PC-9 (cell line): ENCODE measurements at regions not wholly inside any gene's neighbourhood (a gene's known extent, or its start where the extent isn't known, plus 50 kb on each side); places are given as distances from the start of the nearest gene placed in this dataset.
A peak's percentile ranks its signal among the peaks of the same experiment; 100 is the strongest.
"Not testable (repeated sequence)": the region's sequence is repeated elsewhere in the genome, so short reads cannot be mapped to it uniquely, and the experiment has no call there.

Experiments used
- BruUV-seq: library from RNA; stranded (reverse); fragments of 400-500 nt; replicated peaks from 2 replicates; lab custom pipeline; 2021; lab: Mats Ljungman, UMichigan
- CTCF ChIA-PET: fragments of 300-600 bp; sonication (Branson Sonifier 250); formaldehyde crosslinking; loops from one replicate; lab custom pipeline; 2022; ENCODE audit warnings: antibody characterized with exemption; lab: Charles Lee
- POLR2A ChIA-PET: fragments of 300-600 bp; sonication (Branson Sonifier 250); formaldehyde crosslinking; loops from one replicate; lab custom pipeline; 2022; ENCODE audit warnings: antibody characterized with exemption; ENCODE audit not compliant: unreplicated experiment; lab: Charles Lee
- DNase-seq, 2 experiments: peaks; one replicate each; pipeline versions ENCODE4 v3.0.0 to v3.0.0-alpha.2; 2015 to 2022; ENCODE audit warnings: mixed read lengths in 1 of 2
- H2AFZ ChIP-seq: fragments of 200-600 bp; sonication (generic); 2 replicates; pipeline ENCODE4 v1.8.1; 2017; ENCODE audit warnings: antibody characterized with exemption
- H3F3A ChIP-seq: fragments of 200-600 bp; sonication (generic); 2 replicates; pipeline ENCODE4 v1.8.1; 2017; ENCODE audit warnings: antibody characterized with exemption, mild to moderate bottlenecking, low read depth; ENCODE audit not compliant: insufficient read depth
- H3K27ac ChIP-seq: fragments of 200-600 bp; sonication (generic); 2 replicates; pipeline ENCODE4 v1.6.1; 2016; ENCODE audit warnings: mixed run types
- H3K27me3 ChIP-seq: fragments of 200-600 bp; sonication (generic); 2 replicates; pipeline ENCODE4 v1.6.1; 2016; ENCODE audit warnings: low read depth, mixed run types; ENCODE audit not compliant: insufficient read depth
- H3K36me3 ChIP-seq: fragments of 200-600 bp; sonication (generic); 2 replicates; pipeline ENCODE4 v1.6.1; 2016; ENCODE audit warnings: low read depth, mixed run types
- H3K4me1 ChIP-seq: fragments of 200-600 bp; sonication (generic); replicated peaks from 2 replicates; pipeline ENCODE4 v1.6.1; 2016; ENCODE audit warnings: mixed run types; ENCODE audit not compliant: insufficient read depth
- H3K4me2 ChIP-seq: fragments of 200-600 bp; sonication (generic); 2 replicates; pipeline ENCODE4 v1.6.1; 2017; ENCODE audit warnings: mixed run types
- H3K4me3 ChIP-seq: fragments of 200-600 bp; sonication (generic); 2 replicates; pipeline ENCODE4 v1.6.1; 2016; ENCODE audit warnings: mixed run types
- H3K79me2 ChIP-seq: fragments of 200-600 bp; sonication (generic); 2 replicates; pipeline ENCODE4 v1.6.1; 2017; ENCODE audit warnings: low read depth, mixed run types
- H3K9me2 ChIP-seq: fragments of 200-600 bp; sonication (generic); 2 replicates; pipeline ENCODE4 v1.8.1; 2017; ENCODE audit warnings: mild to moderate bottlenecking; ENCODE audit not compliant: insufficient read depth
- H3K9me3 ChIP-seq: fragments of 200-600 bp; sonication (generic); 2 replicates; pipeline ENCODE4 v1.8.1; 2016; ENCODE audit warnings: low read depth; ENCODE audit not compliant: insufficient read depth
- H4K20me1 ChIP-seq: fragments of 200-600 bp; sonication (generic); 2 replicates; pipeline ENCODE4 v1.8.1; 2017; ENCODE audit not compliant: insufficient read depth
- intact Hi-C: fragments of 100-400 bp; cut with micrococcal nuclease; formaldehyde crosslinking; loops from one replicate; pipeline ENCODE4 v1.10.0; 2022; ENCODE audit not compliant: unreplicated experiment

- H3K36me3 ChIP-seq, CTCF ChIA-PET, H3K9me3 ChIP-seq, H3K4me1 ChIP-seq, H3K79me2 ChIP-seq, DNase-seq, H4K20me1 ChIP-seq, H3F3A ChIP-seq, intact Hi-C loops, H3K9me2 ChIP-seq, POLR2A ChIA-PET, H3K27me3 ChIP-seq, H3K4me2 ChIP-seq, H2AFZ ChIP-seq, H3K4me3 ChIP-seq, H3K27ac ChIP-seq, BruUV-seq: not testable (repeated sequence)
Measured at GRCh38 chr9:43089337-43089736, 905.9 kb downstream of the SPATA31A6 start.

GRCh38 chr9:43110376-43110775 is 926.9 kb downstream of the SPATA31A6 start:
- H4K20me1 ChIP-seq, result not testable (repeated sequence)

DNA sequence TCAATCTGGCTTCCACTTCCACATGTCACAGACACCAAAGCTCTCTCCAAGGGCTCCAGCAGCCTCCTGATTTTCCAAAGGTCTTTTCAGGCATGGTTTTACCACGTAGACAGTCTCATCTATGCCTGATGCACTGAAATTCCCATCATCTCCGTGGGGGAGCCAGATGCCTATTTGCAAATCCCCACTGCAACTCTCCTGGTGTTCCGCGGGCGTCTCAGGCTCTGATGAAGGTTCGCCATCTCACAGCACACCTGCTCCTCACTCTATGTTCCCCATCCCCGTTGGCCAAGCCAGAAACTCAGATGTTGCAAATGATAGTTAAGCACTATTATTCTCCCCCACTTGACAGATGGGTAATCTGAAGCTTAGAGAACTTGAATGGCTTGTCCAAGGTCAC is 929.4 kb downstream of the SPATA31A6 start:
- BruUV-seq, H2AFZ ChIP-seq, CTCF ChIA-PET, H3K79me2 ChIP-seq, H3K9me2 ChIP-seq, H3K9me3 ChIP-seq, H4K20me1 ChIP-seq, POLR2A ChIA-PET, H3K27me3 ChIP-seq, H3F3A ChIP-seq, H3K4me1 ChIP-seq, intact Hi-C loops, DNase-seq, H3K4me3 ChIP-seq, H3K36me3 ChIP-seq, H3K27ac ChIP-seq, H3K4me2 ChIP-seq: not testable (repeated sequence)

More at GRCh38 chr9:43110376-43110775, 926.9 kb downstream of the SPATA31A6 start:
- POLR2A ChIA-PET, H3K9me2 ChIP-seq, H3K27ac ChIP-seq, H2AFZ ChIP-seq, H3F3A ChIP-seq, H3K4me1 ChIP-seq, H3K27me3 ChIP-seq, H3K4me3 ChIP-seq, DNase-seq, H3K4me2 ChIP-seq, CTCF ChIA-PET, BruUV-seq, H3K9me3 ChIP-seq, H3K36me3 ChIP-seq, H3K79me2 ChIP-seq, intact Hi-C loops: not testable (repeated sequence)

GRCh38 chr9:43115813-43116229 is 932.4 kb downstream of the SPATA31A6 start:
- H3K36me3 ChIP-seq, H3F3A ChIP-seq, CTCF ChIA-PET, H3K27ac ChIP-seq, H3K4me1 ChIP-seq, H2AFZ ChIP-seq, H3K27me3 ChIP-seq, POLR2A ChIA-PET, H3K4me2 ChIP-seq, H3K9me3 ChIP-seq, BruUV-seq, H3K79me2 ChIP-seq, H3K4me3 ChIP-seq, H4K20me1 ChIP-seq, intact Hi-C loops, H3K9me2 ChIP-seq: not testable (repeated sequence)
- DNase-seq, result peak; percentile 45 to 68

GRCh38 chr9:43118088-43118865 is 934.8 kb downstream of the SPATA31A6 start:
- CTCF ChIA-PET, DNase-seq, intact Hi-C loops, H3K79me2 ChIP-seq, H3F3A ChIP-seq, H2AFZ ChIP-seq, H3K36me3 ChIP-seq, BruUV-seq, POLR2A ChIA-PET, H3K27ac ChIP-seq, H3K4me2 ChIP-seq, H3K4me3 ChIP-seq, H3K9me3 ChIP-seq, H4K20me1 ChIP-seq, H3K9me2 ChIP-seq, H3K4me1 ChIP-seq, H3K27me3 ChIP-seq: not testable (repeated sequence)

- POLR2A ChIA-PET, H3K36me3 ChIP-seq, H2AFZ ChIP-seq, H3K79me2 ChIP-seq, H3K4me1 ChIP-seq, CTCF ChIA-PET, H3K4me3 ChIP-seq, H3K9me3 ChIP-seq, H4K20me1 ChIP-seq, H3K9me2 ChIP-seq, BruUV-seq, intact Hi-C loops, H3K4me2 ChIP-seq, H3F3A ChIP-seq, H3K27me3 ChIP-seq, H3K27ac ChIP-seq, DNase-seq: not testable (repeated sequence)
Measured at GRCh38 chr9:43119565-43119964, 936.1 kb downstream of the SPATA31A6 start.

DNA sequence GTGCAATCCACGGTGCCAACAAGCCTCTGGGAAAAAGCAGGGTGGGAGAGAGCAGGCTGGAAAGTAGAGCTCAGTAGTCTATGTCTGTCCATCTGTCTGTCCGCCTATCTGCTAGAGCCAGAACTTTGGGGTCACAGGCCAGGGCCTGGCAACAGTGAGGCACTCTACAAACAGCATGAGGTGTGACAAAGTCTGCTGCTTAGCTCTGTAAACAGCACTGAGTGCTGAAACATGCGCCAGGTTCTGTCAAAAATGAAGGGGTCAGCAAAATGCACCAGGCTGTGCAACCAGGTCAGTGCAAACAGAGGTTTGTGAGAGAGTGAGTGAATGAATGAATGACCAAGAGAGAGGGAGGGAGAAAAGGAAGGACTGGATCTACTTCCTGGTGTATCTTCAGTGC is 936.5 kb downstream of the SPATA31A6 start:
- CTCF ChIA-PET, intact Hi-C loops, H3K27ac ChIP-seq, H4K20me1 ChIP-seq, H3K36me3 ChIP-seq, H3F3A ChIP-seq, BruUV-seq, H3K4me2 ChIP-seq, H3K4me1 ChIP-seq, DNase-seq, H3K4me3 ChIP-seq, H3K79me2 ChIP-seq, H3K9me2 ChIP-seq, H2AFZ ChIP-seq, POLR2A ChIA-PET, H3K27me3 ChIP-seq, H3K9me3 ChIP-seq: not testable (repeated sequence)
